ENCODE measurements at regions not wholly inside any gene's neighbourhood (a gene's known extent, or its start where the extent isn't known, plus 50 kb on each side); places are given as distances from the start of the nearest gene placed in this dataset.

- no peak for TF ChIP-seq CTCF (IDR thresholded peaks at IDR 0.05 in 4 of 5, conservative IDR thresholded peaks at IDR 0.05 in 1 of 5)
- no peak for TF ChIP-seq POLR2A (IDR thresholded peaks at IDR 0.05)
Measured at GRCh38 chr1:212205006-212205405, 80.2 kb upstream of the PPP2R5A start.
